ENCODE measurements at regions not wholly inside any gene's neighbourhood (a gene's known extent, or its start where the extent isn't known, plus 50 kb on each side); places are given as distances from the start of the nearest gene placed in this dataset.

- no peaks in the 10 kb centered on the region for H3K9me3 ChIP-seq
- H3K4me3 ChIP-seq: no peak overlapping the region
- intact Hi-C loops (cut with DNase I): loop anchor here (10.0 kb wide), 1 partner anchor 66 kb away; no protein-coding TSS in a partner anchor
- H3K27ac ChIP-seq: no peak overlapping the region
- no peaks in the 10 kb centered on the region for H3K27me3 ChIP-seq
- no peak for TF ChIP-seq CTCF (IDR thresholded peaks at IDR 0.05)
- H3K36me3 ChIP-seq: no peaks in the 10 kb centered on the region
- H3K4me1 ChIP-seq: no peaks in the 10 kb centered on the region
- DNase-seq (ENCODE audit: low spot score in 2 of 2): no peak
Measured at GRCh38 chr18:75839041-75839440, 411.5 kb upstream of the SMIM21 start.

- Histone ChIP-seq H3K27ac (no peak overlapping the region), H3K36me3 (no peaks in the 10 kb centered on the region), H3K9me3 (no peaks in the 10 kb centered on the region), H3K4me3 (no peak overlapping the region), H3K27me3 (no peaks in the 10 kb centered on the region), H3K4me1 (no peaks in the 10 kb centered on the region)
- DNase-seq (ENCODE audit: low spot score in 2 of 2): no peak
- TF ChIP-seq CTCF (IDR thresholded peaks at IDR 0.05): no peak
- intact Hi-C loops (cut with DNase I): loop anchor here (10.0 kb wide), 1 partner anchor 67 kb away; no protein-coding TSS in a partner anchor
Measured at GRCh38 chr18:75837316-75837715, 409.8 kb upstream of the SMIM21 start.

GRCh38 chr18:75836516-75836915, 409.0 kb upstream of the SMIM21 start:
- no peak for DNase-seq (ENCODE audit: low spot score in 2 of 2)
- no peak for TF ChIP-seq CTCF (IDR thresholded peaks at IDR 0.05)
- H3K9me3 ChIP-seq: no peaks in the 10 kb centered on the region
- H3K36me3 ChIP-seq: no peaks in the 10 kb centered on the region
- H3K4me1 ChIP-seq: no peaks in the 10 kb centered on the region
- no peak overlapping the region for H3K4me3 ChIP-seq
- no peaks in the 10 kb centered on the region for H3K27me3 ChIP-seq
- intact Hi-C loops (cut with DNase I): loop anchor here (10.0 kb wide), 1 partner anchor 68 kb away; no protein-coding TSS in a partner anchor
- H3K27ac ChIP-seq: no peak overlapping the region

- Histone ChIP-seq H3K36me3 (no peaks in the 10 kb centered on the region), H3K27me3 (no peaks in the 10 kb centered on the region), H3K4me1 (no peaks in the 10 kb centered on the region), H3K27ac (no peak overlapping the region), H3K9me3 (no peaks in the 10 kb centered on the region), H3K4me3 (no peak overlapping the region)
- DNase-seq (ENCODE audit: low spot score in 2 of 2): no peak
- TF ChIP-seq CTCF (IDR thresholded peaks at IDR 0.05): no peak
- intact Hi-C loops (cut with DNase I): loop anchor here (10.0 kb wide), 1 partner anchor 73 kb away; no protein-coding TSS in a partner anchor
Measured at GRCh38 chr18:75831960-75832359, 404.5 kb upstream of the SMIM21 start.

GRCh38 chr18:75830828-75831227, 403.3 kb upstream of the SMIM21 start:
- H3K4me1 ChIP-seq: no peaks in the 10 kb centered on the region
- H3K27ac ChIP-seq: no peak overlapping the region
- no peaks in the 10 kb centered on the region for H3K27me3 ChIP-seq
- no peak overlapping the region for H3K4me3 ChIP-seq
- DNase-seq (ENCODE audit: low spot score in 2 of 2): no peak
- TF ChIP-seq CTCF (IDR thresholded peaks at IDR 0.05): no peak
- no peaks in the 10 kb centered on the region for H3K36me3 ChIP-seq
- no peaks in the 10 kb centered on the region for H3K9me3 ChIP-seq
- intact Hi-C loops (cut with DNase I): loop anchor here (10.0 kb wide), 1 partner anchor 74 kb away; no protein-coding TSS in a partner anchor

GRCh38 chr18:75829091-75829490, 401.6 kb upstream of the SMIM21 start:
- no peaks in the 10 kb centered on the region for H3K36me3 ChIP-seq
- intact Hi-C loops (cut with DNase I): no loop called here
- H3K27me3 ChIP-seq: no peaks in the 10 kb centered on the region
- no peak for DNase-seq (ENCODE audit: low spot score in 2 of 2)
- no peak for TF ChIP-seq CTCF (IDR thresholded peaks at IDR 0.05)
- H3K27ac ChIP-seq: no peak overlapping the region
- no peaks in the 10 kb centered on the region for H3K9me3 ChIP-seq
- H3K4me1 ChIP-seq: no peaks in the 10 kb centered on the region
- no peak overlapping the region for H3K4me3 ChIP-seq

Data from ascending aorta (tissue), 2 donors.